Fibroblast of the aortic adventitia (primary cell): ENCODE measurements at regions not wholly inside any gene's neighbourhood (a gene's known extent, or its start where the extent isn't known, plus 50 kb on each side); places are given as distances from the start of the nearest gene placed in this dataset.
"Not testable (repeated sequence)": the region's sequence is repeated elsewhere in the genome, so short reads cannot be mapped to it uniquely, and the experiment has no call there.

Experiments used
- DNase-seq: peaks from one replicate; pipeline ENCODE4 v3.0.0-alpha.2; 2010; ENCODE audit warnings: low read depth
- H3K4me3 ChIP-seq: 2 replicates; pipeline ENCODE4 v1.5.1; 2011; ENCODE audit warnings: low read depth, mild to moderate bottlenecking, control low read depth, low read length, moderate library complexity
- TF ChIP-seq, protein P1 (sequence below): IDR thresholded peaks from 2 replicates; pipeline ENCODE4 v1.5.1; 2011; ENCODE audit warnings: mild to moderate bottlenecking, low read length, control low read depth, inconsistent platforms; ENCODE audit not compliant: insufficient read depth

GRCh38 chr16:26601335-26601734 is 465.4 kb upstream of the C16orf82 start:
- TF ChIP-seq, protein P1, sequence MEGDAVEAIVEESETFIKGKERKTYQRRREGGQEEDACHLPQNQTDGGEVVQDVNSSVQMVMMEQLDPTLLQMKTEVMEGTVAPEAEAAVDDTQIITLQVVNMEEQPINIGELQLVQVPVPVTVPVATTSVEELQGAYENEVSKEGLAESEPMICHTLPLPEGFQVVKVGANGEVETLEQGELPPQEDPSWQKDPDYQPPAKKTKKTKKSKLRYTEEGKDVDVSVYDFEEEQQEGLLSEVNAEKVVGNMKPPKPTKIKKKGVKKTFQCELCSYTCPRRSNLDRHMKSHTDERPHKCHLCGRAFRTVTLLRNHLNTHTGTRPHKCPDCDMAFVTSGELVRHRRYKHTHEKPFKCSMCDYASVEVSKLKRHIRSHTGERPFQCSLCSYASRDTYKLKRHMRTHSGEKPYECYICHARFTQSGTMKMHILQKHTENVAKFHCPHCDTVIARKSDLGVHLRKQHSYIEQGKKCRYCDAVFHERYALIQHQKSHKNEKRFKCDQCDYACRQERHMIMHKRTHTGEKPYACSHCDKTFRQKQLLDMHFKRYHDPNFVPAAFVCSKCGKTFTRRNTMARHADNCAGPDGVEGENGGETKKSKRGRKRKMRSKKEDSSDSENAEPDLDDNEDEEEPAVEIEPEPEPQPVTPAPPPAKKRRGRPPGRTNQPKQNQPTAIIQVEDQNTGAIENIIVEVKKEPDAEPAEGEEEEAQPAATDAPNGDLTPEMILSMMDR, result no peak
- no peak for DNase-seq
- H3K4me3 ChIP-seq, result no peak overlapping the region

- no peak for DNase-seq
- H3K4me3 ChIP-seq, result no peak overlapping the region
- TF ChIP-seq, protein P1, result no peak
These were observed 461.0 kb upstream of the C16orf82 start for GRCh38 chr16:26605626-26606271.

- TF ChIP-seq, protein P1, result no peak
These were observed 460.2 kb upstream of the C16orf82 start for GRCh38 chr16:26606381-26607150.

GRCh38 chr16:26614237-26614841 is 452.4 kb upstream of the C16orf82 start:
- no peak overlapping the region for H3K4me3 ChIP-seq
- no peak for DNase-seq
- TF ChIP-seq, protein P1, result no peak

More at GRCh38 chr16:26606381-26607150, 460.2 kb upstream of the C16orf82 start:
- no peak for DNase-seq
- no peak overlapping the region for H3K4me3 ChIP-seq

- no peak overlapping the region for H3K4me3 ChIP-seq
- DNase-seq, result no peak
- TF ChIP-seq, protein P1, result no peak
These were observed 443.3 kb upstream of the C16orf82 start for GRCh38 chr16:26623442-26623841.

DNA sequence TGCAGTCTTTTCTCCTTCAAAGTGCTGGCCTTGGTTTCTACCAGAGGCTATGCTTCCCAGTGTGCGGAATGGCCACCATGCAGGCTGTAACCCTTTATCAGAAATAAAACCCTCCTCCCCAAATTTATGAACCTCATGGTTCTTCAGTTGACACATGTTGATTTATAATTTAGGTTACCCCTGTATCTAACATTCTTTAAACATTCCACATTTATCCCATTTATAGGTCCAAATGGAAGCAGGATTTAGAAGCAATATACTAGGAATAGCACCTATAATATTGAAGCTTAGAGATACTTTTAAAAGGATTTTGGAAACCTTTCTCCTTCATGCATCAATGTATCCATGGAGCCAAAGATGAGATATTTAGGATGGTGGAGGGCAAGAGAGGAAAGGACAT is 438.8 kb upstream of the C16orf82 start:
- DNase-seq, result no peak
- H3K4me3 ChIP-seq, result no peak overlapping the region
- TF ChIP-seq, protein P1, result no peak

DNA sequence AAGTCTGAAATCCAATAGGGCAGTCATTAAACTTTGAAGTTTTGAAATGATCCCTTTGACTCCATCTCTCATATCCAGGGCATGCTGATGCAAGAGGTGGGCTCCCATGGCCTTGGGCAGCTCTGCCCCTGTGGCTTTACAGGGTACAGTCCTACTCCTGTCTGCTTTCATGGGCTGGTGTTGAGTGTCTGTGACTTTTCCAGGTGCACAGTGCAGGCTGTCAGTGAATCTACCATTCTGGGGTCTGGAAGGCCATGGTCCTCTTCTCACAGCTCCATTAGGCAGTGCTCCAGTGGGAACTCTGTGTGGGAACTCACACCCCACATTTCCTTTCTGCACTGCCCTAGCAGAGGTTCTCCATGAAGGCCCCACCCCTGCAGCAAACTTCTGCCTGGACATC is 435.4 kb upstream of the C16orf82 start:
- DNase-seq, H3K4me3 ChIP-seq: not testable (repeated sequence)
